LoVo (cell line): ENCODE measurements at regions not wholly inside any gene's neighbourhood (a gene's known extent, or its start where the extent isn't known, plus 50 kb on each side); places are given as distances from the start of the nearest gene placed in this dataset.

ENCODE experiments used
- DNase-seq: peaks from one replicate; pipeline ENCODE4 v3.0.0-alpha.2; 2016; ENCODE audit warnings: low spot score

DNA sequence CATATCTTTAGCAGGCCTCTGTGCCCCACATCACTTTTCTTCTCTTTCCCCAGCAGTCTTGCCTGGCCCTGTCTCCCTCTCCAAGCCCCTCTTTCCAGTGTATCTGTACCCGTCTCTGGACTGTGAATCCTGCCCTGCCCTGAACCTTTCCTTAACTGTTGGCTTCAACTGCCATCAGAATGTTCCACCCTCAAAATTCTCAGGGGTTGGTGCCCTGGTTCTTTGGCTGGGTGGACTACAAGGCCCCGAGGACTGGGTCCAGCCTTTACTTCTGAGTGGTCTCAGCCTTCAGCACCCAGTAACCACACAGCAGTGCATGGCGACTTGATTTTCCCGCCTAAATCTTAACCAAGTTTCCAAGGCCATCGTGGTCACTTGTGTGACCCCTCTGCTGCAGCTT, 333.5 kb upstream of the RGMA start:
- DNase-seq = no peak

DNA sequence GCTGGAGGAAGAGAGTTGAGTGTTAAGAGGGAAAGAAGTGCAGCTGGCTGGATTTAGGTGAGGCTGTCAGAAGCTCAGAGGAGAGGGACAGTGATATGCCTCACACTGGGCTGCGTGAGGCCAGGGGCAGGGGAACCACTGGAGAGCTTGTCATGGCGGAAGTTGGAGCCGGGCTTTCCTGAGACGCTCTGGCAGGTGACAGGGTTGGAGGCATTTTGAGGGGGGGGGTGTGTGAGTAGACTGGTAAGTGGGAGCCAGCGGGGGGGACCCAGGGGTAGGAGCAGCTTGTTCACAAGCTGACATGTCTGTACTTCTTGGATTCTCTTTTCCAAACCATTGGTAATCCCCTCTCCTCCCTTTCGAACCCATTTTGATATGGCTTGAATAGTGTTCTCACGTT, 331.5 kb upstream of the RGMA start:
- no peak for DNase-seq

DNA sequence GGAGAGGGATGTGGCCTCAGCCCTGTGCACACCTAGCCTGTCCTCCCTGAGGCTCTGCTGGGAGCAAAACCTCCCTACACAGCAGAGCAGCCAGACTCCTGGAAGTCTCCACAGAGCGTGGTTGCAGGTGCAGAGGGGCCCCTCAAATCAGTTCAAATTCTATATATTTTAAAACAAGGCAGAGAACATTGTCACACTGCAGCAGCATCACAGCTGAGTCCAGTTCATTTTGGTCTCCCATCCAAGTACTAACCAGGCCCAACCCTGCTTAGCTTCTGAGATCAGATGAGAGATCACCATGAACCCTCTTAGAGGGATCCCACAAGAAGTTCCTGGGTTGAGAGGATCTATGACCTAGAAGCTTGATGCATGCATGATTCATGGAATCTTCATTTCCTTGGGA, 331.0 kb upstream of the RGMA start:
- no peak for DNase-seq

DNA sequence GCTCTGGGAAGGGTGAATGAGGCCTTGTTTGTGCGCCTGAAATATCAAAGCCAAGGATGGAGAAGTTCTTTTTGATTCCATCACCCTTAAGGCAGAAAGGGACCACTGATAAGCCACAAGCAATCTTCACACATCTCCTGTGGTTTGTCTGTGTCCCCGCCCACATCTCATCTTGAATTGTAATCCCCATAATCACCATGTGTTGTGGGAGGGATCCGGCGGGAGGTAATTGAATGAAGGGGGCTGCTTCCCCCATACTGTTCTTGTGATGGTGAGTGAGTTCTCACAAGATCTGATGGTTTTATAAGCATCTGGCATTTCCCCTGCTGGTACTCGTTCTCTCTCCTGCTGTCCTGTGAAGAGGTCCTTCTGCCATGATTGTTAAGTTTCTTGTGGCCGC, 329.6 kb upstream of the RGMA start:
- DNase-seq = no peak

DNA sequence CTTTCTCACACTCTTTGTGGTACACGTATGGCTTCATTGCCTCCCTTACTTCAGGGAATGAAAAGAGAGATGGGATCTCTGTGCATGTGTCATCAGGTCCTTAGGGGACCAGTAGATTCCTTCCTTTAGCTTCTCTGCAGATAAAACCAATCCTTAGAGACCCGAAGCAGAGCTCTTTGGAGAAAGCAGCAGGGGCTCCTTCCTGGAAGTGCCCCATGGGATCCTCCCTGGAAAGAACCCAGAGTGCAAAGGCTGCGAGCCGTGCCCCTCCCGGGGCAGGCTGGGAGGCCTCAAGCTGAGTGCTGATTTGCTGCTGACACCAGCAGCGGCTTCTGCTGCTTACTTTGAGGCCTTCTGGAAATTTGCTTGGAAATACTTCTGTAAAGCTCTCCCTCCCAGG, 328.6 kb upstream of the RGMA start:
- DNase-seq = no peak

DNA sequence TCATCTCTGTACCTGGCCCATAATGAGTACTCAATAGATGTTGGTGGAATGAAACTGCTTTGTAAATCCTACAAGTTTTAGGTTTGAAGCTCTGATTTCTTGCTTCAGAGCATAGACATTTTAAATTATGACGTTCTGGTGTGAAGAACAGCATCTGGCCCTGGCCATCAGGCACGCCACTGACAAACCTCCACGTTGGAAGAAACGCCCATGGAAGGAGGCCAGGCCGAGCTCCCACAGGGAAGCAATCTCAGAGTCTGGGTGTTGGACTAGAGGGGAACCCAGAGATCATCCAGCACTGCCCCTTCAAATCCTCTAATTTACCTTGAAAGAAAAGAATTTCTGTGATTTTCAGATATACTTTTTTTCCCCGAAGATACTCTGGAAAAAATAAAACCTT, 328.1 kb upstream of the RGMA start:
- no peak for DNase-seq

DNA sequence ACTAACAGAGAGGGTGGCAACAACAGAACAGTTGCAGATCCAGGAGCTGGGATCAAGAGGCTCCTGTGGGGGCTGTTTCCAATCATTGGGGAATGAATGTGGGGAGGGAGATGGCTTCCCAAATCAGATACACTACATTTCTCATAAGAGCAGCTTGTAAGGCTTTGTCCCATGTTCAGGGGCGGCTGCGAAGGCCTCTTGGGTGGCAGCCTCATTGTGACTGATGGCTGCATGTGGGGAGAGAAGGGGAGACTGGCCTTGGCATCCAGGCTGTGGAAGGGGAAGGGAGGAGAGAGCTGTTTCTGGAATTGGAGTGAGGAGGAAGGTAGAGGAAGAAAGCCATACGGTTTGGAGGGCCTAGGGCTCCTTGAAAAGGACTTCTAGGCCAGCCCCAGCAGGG, 326.6 kb upstream of the RGMA start:
- no peak for DNase-seq

DNA sequence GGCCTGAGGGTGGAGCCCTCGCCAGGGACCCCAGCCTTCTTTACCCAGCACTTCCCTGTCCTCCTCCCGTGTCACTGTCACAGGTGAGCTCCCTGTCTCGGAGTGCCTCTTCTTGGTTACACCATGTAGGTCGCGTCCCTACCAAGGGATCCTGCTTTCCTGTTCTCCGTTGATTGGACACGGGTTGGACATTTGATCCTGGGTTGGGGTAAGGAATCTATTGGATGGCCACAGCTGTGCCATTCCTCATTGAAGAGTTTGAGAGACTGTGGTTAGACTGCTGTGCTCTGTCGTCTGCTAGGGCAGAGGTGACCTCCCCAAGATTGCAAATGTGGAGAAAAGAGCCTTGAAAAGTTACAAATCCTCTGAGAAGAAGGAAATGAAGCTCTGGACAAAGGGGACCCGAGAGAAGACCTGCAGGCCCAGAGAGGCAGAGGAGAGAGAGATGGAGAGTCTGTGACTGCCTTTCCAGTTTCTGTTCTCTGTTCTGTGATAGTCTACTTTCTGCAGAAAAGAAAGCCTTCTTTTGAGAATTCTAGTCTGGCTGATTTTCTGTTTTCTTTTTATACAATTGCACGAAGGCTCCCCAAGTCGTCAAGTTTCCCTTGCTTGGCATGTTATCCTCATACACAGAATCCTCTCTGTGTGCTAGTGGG, 325.7 kb upstream of the RGMA start:
- DNase-seq = no peak

DNA sequence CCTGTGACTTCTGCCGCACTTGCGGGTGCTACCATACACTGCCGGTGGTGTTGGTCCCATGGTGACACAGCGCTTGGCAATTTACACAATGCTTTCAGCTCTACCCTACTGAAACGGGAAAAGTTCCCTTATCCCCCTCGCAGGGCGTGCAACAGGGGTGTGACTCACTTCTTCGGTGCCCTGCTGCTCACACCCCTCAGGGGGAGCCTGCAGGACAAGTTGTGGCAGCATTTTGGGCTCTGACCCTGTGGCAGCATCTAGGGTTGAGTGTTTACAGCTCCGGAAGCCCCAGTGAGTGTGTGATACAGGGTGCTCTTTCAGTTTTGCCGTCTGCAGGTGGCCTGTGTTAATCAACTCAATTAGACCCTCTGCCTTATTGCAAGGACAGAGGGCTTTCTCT, 324.7 kb upstream of the RGMA start:
- no peak for DNase-seq

DNA sequence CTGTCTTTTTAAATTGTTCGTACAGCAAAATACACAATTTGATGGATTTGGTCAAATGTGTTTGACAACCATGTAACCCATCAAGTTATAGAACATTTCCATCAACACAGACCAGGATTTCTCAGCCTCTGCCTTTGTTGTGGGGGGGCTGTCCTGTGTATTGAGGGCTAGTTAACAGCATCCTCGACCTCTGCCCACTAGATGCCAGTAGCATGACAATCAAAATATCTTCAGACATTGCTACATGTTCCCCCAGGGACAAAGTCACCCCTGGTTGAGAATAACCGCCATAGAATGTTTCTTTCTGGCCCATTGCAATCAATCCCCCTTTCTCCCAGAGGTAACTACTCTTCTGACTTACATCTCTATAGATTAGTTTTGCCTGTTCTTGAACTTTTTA, 310.1 kb upstream of the RGMA start:
- DNase-seq = no peak

DNA sequence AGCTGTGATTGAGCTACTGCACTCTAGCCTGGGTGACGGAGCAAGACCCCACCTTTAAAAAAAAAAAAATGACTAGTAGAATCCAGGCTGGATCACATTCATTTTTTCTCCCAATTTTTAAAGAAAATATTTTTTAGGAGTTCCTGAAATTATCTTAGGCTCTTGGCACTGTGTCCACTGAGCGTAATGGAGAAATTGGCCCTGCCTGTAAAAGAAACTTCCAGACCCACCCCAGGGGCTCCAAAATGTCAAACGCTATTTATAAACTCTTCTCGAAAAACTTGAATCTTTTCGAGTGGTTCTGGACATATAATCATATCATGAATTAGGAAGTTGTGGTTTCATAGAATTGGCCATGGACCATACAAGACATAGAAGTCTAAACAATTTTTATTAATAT, 300.2 kb upstream of the RGMA start:
- DNase-seq = no peak

DNA sequence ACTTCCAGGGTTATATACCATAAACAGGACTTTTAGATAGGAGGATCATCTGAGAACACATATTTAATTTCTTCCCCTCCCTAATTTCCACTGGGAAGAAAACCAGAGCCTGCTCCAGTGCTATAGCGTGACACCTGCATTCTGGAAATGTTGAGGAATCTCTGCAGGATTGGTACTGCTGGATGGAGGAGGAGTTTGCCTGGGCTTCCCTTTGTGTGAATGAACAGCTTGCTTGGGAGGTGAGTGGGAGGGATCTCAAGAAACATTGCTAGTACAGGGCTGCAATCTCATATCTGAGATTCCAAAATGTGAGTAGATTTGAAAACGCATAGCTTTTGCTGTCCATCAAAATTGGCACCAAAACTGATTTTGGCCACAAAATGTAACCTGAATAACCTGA, 295.9 kb upstream of the RGMA start:
- DNase-seq = no peak

DNA sequence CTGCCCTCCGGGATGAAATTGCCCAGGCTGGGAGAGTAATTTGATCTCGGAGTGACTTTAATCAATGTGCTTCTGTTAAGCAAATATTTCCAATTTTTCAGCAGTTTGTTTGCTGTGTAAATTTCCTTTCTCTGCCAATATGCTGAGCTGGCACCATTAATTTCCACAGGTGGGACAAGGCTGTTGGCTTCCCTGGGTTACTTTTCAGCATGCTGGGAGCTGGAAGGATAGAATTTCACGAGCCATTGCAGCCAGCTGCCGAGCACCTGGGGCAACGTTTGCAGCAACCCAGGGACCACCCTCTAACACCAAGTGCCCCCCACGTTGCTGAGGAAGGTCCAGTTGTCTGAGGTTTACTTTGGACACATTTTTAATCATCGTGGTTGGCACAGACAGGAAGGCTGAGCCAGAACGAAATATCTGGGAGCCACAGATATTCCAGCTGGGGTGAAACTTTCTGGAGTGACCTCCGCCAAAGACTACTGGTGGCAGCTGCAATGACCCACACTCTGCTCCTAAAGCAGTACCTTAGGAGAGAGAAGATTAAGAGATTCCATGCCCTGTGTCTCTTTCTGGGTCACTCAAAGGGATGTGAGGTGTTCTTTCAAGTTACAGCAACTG, 293.3 kb upstream of the RGMA start:
- no peak for DNase-seq

DNA sequence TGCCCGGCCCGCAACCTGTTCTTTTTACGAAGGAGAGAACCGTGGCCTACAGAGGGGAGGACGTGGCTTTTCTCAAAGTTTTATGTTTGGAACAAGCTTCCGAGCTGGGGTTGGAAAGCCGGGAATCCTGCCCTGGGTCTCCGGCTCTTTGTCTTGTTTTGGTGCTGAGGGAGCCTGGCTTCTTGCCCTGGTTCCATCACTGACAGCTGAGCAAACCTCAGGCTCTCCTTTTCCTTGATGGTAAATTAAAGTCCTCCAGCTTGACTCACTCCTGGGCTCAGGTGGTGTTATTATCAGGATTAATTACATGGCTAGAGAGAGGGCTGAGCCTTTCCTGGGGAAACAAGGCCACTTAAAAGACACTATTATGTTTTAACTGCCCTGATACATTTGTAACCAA, 289.5 kb upstream of the RGMA start:
- DNase-seq = no peak

DNA sequence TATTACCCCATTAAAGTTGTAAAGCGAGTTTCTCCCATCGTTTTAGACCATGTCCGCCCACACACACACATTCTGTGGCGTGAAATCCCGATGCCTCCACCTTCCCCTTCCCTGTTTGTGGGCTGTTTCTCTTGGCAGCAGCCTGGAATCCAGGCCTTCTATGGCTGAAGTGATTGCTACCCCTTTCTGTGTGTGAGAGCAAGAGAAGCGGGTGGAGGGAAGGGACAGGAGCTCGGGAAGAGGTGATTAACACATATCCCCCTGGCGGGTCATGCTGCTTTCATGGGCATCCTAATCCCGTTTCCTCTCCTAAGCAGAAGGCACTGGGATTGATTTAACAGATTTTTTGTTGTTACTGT, 283.8 kb upstream of the RGMA start:
- DNase-seq = no peak

DNA sequence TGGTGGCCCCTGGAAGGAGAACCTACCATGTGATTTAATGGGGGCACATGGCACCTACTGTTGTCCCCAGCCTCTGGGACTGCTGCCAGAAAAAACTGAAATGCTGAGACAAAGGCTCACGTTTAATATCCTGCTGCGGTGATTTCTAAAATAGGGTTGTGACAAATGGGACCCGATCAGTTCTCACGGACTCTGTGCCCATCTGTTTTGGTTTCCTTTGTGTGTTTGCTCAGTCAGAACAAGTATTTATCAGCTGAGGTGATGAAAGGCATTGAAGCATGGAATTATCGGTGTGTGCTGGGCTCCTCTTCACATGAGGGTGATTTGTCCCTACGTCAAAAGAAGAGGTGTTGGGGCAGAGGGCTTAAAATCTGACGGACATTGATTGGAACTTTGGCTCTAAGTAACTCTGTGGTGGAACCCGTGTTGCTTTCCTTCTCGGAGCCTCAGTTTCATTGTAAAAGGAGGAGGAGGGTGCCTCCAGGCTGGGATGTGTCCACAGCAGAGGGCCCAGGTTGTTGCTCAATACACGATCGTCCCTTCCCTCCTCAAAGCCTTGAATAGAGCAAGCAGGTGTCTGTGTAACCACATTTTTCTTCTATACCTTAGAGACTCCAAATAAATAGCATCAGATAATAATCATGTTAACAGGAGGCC, 283.3 kb upstream of the RGMA start:
- DNase-seq = no peak

DNA sequence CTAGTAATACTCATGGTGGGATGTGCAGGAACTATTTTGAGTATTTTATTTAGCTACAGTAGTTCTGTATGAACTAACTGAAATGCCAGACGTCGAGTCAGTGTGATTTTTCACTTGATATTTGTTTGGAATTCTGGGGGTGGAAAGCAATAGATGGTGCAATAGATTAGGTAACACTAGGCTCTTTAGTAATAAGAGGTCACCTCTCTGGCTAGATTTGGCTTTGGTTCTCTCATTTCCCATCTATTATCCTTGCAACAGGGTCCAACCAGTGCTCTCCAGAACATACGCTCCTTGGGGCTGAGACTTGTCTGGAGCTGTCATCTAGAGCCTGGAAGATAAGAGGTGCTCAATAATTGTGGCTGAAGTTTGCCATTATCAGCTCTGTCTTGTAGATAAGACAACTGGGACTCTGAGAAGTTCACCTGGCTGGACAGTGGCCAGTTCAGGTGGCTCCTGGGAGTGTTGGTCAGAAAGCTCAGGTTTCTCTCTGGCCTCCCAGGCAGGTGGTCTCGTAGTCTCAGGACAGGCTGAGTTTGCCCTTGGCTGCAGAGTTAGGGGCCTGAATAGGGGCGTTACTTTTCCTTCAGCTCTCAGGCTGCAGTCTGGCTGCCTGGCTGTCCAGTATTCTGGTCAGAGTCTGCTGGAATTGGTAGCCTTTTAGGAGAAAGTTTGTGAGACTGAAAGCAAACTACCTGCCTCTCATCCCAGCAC, 277.5 kb upstream of the RGMA start:
- no peak for DNase-seq

DNA sequence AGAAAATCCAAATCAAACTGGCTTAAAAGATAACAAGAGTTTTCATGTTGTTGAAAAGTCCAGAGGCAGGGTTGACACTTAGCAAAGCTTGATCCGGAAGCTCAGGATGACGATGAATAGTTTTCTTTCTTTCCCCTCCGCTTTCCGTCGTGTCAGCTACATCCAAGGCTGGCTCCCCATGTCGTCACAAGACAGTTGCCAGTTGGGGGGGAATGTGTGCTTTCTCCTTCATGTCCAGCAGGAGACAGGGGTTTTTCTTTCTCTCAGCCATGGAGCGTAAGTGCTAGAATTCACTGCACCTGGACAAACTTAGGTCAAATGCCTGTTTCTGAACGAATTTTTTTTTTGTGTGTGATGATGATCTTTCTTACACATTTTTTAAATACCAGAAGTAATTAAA, 273.8 kb upstream of the RGMA start:
- no peak for DNase-seq

DNA sequence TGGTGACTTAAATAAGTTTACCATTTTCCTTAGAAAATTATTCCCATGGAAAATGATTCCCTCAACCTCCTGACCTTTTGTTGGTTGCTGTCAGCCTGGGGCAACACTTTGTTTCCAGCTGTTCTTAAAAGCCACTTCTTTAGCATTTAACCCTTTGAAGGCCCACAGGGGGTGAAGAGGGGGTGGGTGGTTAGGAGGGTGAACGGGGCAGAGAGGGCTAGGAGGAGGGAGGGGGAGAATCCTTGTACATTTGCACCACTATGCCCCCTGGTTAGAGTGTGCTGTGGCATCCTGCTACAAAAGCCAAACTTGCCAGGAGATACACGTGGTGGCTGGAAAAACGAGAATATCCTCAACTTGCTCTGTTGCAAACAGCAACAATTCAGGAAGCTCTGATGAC, 273.2 kb upstream of the RGMA start:
- no peak for DNase-seq

DNA sequence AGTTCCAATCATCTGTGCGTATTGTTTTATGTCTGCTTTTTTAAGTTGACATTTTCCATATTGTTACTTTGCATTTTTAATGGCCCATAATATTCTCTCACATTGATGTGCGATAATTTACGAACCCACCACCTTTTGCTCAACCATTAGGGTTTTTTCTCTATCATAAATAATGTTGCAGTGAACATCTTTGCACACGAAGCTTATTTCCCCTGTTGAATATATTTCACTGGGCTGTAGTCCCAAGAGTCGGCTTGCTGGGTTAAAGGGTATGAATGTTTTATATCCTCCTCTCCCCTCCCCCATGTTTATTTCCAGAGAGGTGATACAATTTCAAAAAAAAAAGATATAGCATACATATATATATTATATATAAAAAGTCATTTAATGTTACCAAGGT, 272.7 kb upstream of the RGMA start:
- no peak for DNase-seq

DNA sequence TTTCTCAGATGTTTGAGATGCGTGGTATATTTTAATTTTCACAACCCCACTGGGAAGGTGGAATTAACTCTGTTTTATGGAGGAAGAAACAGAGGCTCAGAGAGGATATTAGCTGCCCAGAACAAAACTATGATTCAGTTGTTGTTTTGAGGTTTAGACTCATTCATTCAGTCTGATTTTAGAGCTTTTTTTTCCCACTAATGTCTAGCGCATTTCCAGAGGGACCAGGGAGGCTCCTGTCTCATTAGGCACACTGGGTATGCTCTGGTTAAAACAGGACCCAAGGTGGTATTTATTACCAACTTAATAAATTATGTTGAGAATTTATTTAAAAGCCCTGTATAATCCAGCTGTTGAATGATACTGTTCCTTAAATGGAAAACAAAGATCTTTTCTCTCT, 272.0 kb upstream of the RGMA start:
- no peak for DNase-seq

DNA sequence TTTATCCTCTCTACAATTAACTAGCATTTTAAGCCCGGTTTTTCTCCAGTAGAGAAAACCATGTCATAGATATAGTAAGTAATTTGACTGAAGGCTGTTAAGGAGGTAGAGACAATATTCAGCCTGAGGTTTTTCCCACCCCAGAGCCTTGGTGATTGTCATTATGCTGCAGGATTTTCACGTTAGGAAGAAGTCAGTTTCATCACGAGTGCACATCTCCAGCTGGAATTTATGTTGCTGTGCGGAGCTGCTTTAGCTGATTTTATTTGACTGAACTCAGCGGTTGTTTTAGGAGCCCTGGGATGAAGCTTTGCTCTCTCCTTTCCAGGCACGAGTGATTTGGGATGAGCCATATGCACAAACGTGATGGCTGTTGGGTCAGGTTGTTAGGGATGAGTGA, 271.3 kb upstream of the RGMA start:
- no peak for DNase-seq

DNA sequence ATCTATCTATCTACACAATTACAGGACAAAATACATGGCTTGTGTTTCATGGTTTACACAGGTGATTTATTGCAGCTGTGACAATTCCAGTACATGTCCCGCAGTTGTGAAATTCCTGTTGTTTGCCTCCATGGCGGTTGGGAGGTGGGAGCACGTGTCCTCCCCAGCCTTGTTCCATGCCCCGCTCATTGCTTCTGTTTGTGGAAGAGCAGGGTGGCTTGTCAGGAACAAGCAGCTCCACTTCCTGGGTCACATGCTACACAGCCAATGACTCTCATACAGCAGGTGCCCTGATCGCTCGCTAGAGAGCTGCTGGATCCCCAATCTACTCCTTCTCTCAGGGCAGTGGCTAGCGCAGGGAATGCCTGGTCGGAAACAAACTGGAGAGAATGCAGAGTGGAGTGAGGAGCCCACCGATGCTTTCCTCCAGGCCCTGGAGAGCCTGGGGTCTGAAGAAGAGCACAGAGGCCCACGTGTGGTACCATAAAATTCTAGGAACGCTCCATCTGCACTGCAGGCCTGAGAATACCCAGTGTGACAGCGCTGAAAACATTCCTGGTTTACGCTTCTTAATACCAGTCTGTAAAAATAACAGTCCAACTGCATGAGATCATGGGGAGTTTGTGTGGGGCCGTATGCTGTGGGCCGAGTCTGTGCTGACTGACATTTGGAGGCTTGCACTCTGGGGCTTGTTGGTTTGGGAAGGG, 270.6 kb upstream of the RGMA start:
- no peak for DNase-seq
